ENCODE measurements at regions not wholly inside any gene's neighbourhood (a gene's known extent, or its start where the extent isn't known, plus 50 kb on each side); places are given as distances from the start of the nearest gene placed in this dataset.

DNA sequence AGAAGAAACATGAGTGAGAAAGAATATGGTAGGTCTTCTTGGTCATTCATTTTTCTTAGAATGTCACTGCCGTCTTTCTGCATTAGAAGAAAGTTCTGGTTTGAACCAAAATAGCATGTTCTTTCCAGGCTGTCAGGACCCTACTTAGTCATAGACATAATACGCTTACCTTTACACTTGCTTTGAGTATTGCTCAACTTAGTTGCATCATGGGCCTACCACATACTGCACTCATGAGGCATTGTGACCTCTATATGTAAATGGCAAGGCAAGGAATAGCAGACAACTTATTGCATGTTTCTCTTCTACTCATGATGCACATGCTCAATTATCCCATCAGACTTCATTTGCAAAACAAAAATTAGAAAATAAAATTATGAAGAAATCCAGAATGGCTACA, 415.0 kb downstream of the HLX start:
- Histone ChIP-seq H3K27me3 (no peaks in the 10 kb centered on the region), H3K4me1 (no peaks in the 10 kb centered on the region), H3K4me3 (no peak overlapping the region), H3K9me3 (no peaks in the 10 kb centered on the region), H3K36me3 (replicated peaks in 1 of 2; ENCODE audit: insufficient read depth in 1 of 2, low read depth in 2 of 2) (no peaks in the 10 kb centered on the region), H3K27ac (no peak overlapping the region)
- ATAC-seq (no peak), DNase-seq (no peak)
- 81 to 95% methylated on average over 2 of the region's 2 CpGs for WGBS, 2 donors
- intact Hi-C loops (cut with DNase I), result no loop called here
- TF ChIP-seq POLR2A (IDR thresholded peaks at IDR 0.05), result no peak
- TF ChIP-seq, protein P1, sequence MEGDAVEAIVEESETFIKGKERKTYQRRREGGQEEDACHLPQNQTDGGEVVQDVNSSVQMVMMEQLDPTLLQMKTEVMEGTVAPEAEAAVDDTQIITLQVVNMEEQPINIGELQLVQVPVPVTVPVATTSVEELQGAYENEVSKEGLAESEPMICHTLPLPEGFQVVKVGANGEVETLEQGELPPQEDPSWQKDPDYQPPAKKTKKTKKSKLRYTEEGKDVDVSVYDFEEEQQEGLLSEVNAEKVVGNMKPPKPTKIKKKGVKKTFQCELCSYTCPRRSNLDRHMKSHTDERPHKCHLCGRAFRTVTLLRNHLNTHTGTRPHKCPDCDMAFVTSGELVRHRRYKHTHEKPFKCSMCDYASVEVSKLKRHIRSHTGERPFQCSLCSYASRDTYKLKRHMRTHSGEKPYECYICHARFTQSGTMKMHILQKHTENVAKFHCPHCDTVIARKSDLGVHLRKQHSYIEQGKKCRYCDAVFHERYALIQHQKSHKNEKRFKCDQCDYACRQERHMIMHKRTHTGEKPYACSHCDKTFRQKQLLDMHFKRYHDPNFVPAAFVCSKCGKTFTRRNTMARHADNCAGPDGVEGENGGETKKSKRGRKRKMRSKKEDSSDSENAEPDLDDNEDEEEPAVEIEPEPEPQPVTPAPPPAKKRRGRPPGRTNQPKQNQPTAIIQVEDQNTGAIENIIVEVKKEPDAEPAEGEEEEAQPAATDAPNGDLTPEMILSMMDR (IDR thresholded peaks at IDR 0.05), result no peak

DNA sequence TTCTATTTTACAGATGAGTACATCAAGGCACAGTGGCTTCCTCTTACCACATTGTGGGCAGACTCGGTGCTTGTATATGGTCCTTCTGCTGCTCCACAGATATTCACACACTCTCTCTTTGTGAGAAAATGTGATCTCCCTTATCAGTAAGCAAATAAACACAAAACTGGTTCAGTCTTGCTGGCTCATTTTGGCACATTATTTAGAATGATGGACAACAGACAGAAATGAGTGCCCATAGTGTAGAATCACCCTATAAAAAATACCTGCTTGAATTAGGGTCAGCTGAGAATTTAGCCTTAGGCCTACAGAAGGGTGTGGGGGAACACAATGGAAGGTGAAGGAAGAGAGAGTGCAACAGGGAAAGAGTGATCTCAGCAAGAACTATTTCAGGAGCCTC, 423.1 kb downstream of the HLX start:
- 4 to 19% methylated on average over 1 of the region's 1 CpG for WGBS, 2 donors
- no peak overlapping the region for H3K4me3 ChIP-seq
- H3K4me1 ChIP-seq, result no peaks in the 10 kb centered on the region
- no peak for TF ChIP-seq POLR2A (IDR thresholded peaks at IDR 0.05)
- TF ChIP-seq, protein P1 (IDR thresholded peaks at IDR 0.05), result no peak
- H3K9me3 ChIP-seq, result no peaks in the 10 kb centered on the region
- ATAC-seq (no peak), DNase-seq (no peak)
- H3K27ac ChIP-seq, result no peak overlapping the region
- intact Hi-C loops (cut with DNase I), result no loop called here
- H3K36me3 ChIP-seq (replicated peaks in 1 of 2; ENCODE audit: insufficient read depth in 1 of 2, low read depth in 2 of 2), result no peaks in the 10 kb centered on the region
- no peaks in the 10 kb centered on the region for H3K27me3 ChIP-seq

DNA sequence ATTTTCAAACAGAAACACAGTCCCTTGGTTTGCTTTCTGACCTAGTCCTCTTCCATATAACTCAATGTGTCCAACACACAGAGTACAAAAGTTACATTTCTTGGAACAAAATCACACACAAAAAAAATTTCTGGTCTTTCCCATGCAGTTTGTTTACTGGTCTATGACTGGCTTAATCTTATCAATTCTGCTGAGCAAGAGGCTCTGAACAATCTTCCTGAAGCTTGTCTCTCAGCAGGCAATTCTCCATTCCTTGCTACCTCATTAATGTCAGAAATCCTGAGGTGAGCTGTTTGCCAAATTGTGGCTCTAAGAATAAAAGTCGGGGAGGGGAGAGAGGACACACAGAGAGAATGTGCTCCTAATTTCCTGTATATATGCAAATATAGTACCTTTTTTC, 423.6 kb downstream of the HLX start:
- Histone ChIP-seq H3K36me3 (replicated peaks in 1 of 2; ENCODE audit: insufficient read depth in 1 of 2, low read depth in 2 of 2) (no peaks in the 10 kb centered on the region), H3K27ac (no peak overlapping the region), H3K9me3 (no peaks in the 10 kb centered on the region), H3K4me1 (no peaks in the 10 kb centered on the region), H3K4me3 (no peak overlapping the region), H3K27me3 (no peaks in the 10 kb centered on the region)
- DNase-seq, result no peak
- ATAC-seq, result no peak
- TF ChIP-seq POLR2A (IDR thresholded peaks at IDR 0.05), result no peak
- intact Hi-C loops (cut with DNase I), result no loop called here
- WGBS, 2 donors, result 12 to 19% methylated on average over 1 of the region's 1 CpG

DNA sequence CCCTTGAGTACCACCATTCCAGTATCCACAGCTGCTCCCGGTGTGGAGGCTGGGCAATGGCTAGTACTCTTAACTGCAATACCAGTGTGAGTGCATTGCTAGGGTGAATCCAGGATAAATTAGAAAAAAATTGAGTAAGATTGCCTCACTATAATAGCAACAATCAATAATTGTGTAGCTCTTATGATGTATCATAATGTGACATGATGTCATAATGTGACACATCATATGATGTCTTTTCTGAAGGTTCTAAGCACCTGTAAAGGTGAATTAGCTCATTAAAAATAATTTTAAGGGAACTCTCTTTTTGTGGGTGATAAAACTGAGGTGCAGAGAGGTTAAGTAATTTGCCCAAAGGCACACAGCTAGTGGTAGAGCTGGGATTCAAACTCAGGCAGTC, 424.4 kb downstream of the HLX start:
- intact Hi-C loops (cut with DNase I), result no loop called here
- Histone ChIP-seq H3K4me3 (no peak overlapping the region), H3K27ac (no peak overlapping the region), H3K4me1 (no peaks in the 10 kb centered on the region), H3K9me3 (no peaks in the 10 kb centered on the region), H3K36me3 (replicated peaks in 1 of 2; ENCODE audit: insufficient read depth in 1 of 2, low read depth in 2 of 2) (no peaks in the 10 kb centered on the region), H3K27me3 (no peaks in the 10 kb centered on the region)
- no peak for DNase-seq
- WGBS, 2 donors, result 37 to 67% methylated on average over 1 of the region's 1 CpG
- no peak for TF ChIP-seq POLR2A (IDR thresholded peaks at IDR 0.05)
- TF ChIP-seq, protein P1 (IDR thresholded peaks at IDR 0.05), result no peak
- no peak for ATAC-seq

DNA sequence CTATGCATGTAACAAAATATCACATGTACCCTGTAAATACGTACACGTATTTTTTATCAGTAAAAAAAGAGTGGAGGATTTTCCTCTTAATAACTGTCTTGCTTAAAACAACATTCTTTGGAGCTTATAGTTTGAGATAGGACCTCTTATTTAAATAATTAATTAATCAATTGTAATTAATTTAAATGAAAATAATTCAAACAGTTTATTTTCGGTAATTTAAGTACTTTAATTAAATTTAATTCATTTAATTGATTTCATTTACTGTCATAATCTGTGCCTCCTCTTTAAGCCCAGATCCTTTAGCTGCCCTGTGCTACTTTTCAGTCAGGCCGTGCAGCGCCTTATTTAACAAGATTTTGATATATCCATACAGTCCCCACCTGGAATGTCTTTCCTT, 427.0 kb downstream of the HLX start:
- intact Hi-C loops (cut with DNase I), result no loop called here
- Histone ChIP-seq H3K4me3 (no peak overlapping the region), H3K36me3 (replicated peaks in 1 of 2; ENCODE audit: insufficient read depth in 1 of 2, low read depth in 2 of 2) (no peaks in the 10 kb centered on the region), H3K9me3 (no peaks in the 10 kb centered on the region), H3K27me3 (no peaks in the 10 kb centered on the region), H3K4me1 (no peaks in the 10 kb centered on the region), H3K27ac (no peak overlapping the region)
- no peak for ATAC-seq
- no peak for DNase-seq
- WGBS, 2 donors, result 76 to 89% methylated on average over 5 of the region's 5 CpGs
- TF ChIP-seq, protein P1 (IDR thresholded peaks at IDR 0.05), result no peak

All from body of pancreas (tissue), 4 donors.